Neural cell (in vitro differentiated cells): ENCODE measurements at regions not wholly inside any gene's neighbourhood (a gene's known extent, or its start where the extent isn't known, plus 50 kb on each side); places are given as distances from the start of the nearest gene placed in this dataset.

ENCODE experiments used
- H2AFZ ChIP-seq: fragments of 200-600, 300-800 bp; sonication (generic), shearing (Covaris generic); 2 replicates; pipeline ENCODE4 v1.6.0; 2014; ENCODE audit warnings: low read depth, mild to moderate bottlenecking, antibody characterized with exemption, low read length, moderate library complexity
- H3F3A ChIP-seq: fragments of 200-600 bp; shearing (Covaris generic); 2 replicates; pipeline ENCODE4 v1.6.1; 2016; ENCODE audit warnings: mild to moderate bottlenecking, moderate library complexity, mixed read lengths, antibody characterized with exemption, low read length; ENCODE audit not compliant: insufficient read depth, poor library complexity, severe bottlenecking
- H3K27ac ChIP-seq: fragments of 200-600, 300-800 bp; sonication (generic), shearing (Covaris generic); 2 replicates; pipeline ENCODE4 v1.5.1; 2014; ENCODE audit warnings: mild to moderate bottlenecking, low read length, moderate library complexity
- H3K27me3 ChIP-seq: fragments of 300-800, 200-600 bp; sonication (generic), shearing (Covaris generic); 2 replicates; pipeline ENCODE4 v1.6.0; 2014; ENCODE audit warnings: mild to moderate bottlenecking, low read depth, low read length, moderate library complexity; ENCODE audit not compliant: insufficient read depth
- H3K36me3 ChIP-seq: fragments of 300-800, 200-600 bp; sonication (generic), shearing (Covaris generic); 2 replicates; pipeline ENCODE4 v1.5.1; 2014; ENCODE audit warnings: mild to moderate bottlenecking, antibody characterized with exemption, low read length, moderate library complexity; ENCODE audit not compliant: insufficient read depth
- H3K4me2 ChIP-seq: fragments of 300-800, 200-600 bp; sonication (generic), shearing (Covaris generic); 2 replicates; pipeline ENCODE4 v1.6.0; 2014; ENCODE audit warnings: mild to moderate bottlenecking, low read length
- H3K4me3 ChIP-seq: fragments of 300-800, 200-600 bp; sonication (generic), shearing (Covaris generic); 2 replicates; pipeline ENCODE4 v1.5.1; 2014; ENCODE audit warnings: mild to moderate bottlenecking, low read length, moderate library complexity
- H3K79me2 ChIP-seq: fragments of 200-600 bp; shearing (Covaris generic); replicated peaks from 2 replicates; pipeline ENCODE4 v1.6.0; 2014; ENCODE audit warnings: mild to moderate bottlenecking, low read length, moderate library complexity; ENCODE audit not compliant: insufficient read depth
- H3K9ac ChIP-seq: fragments of 300-800, 200-600 bp; sonication (generic), shearing (Covaris generic); 2 replicates; pipeline ENCODE4 v1.6.1; 2016; ENCODE audit warnings: mild to moderate bottlenecking, low read length, mixed read lengths
- H3K9me2 ChIP-seq: fragments of 200-600 bp; shearing (Covaris generic); 2 replicates; pipeline ENCODE4 v1.6.1; 2016; ENCODE audit warnings: mild to moderate bottlenecking, low read length, mixed read lengths; ENCODE audit not compliant: insufficient read depth
- H3K9me3 ChIP-seq: fragments of 200-600, 300-800 bp; sonication (generic), shearing (Covaris generic); 2 replicates; pipeline ENCODE4 v1.6.1; 2016; ENCODE audit warnings: mild to moderate bottlenecking, mixed run types, low read length, moderate library complexity, mixed read lengths
- H4K20me1 ChIP-seq: fragments of 200-600 bp; shearing (Covaris generic); 2 replicates; pipeline ENCODE4 v1.6.1; 2016; ENCODE audit warnings: mild to moderate bottlenecking, mixed run types; ENCODE audit not compliant: insufficient read depth
- CTCF ChIP-seq: fragments of 450-650 bp; IDR thresholded peaks from 2 replicates; pipeline ENCODE4 v1.5.1; 2014; ENCODE audit warnings: antibody characterized with exemption, mild to moderate bottlenecking, moderate library complexity; ENCODE audit not compliant: poor library complexity, severe bottlenecking
- EP300 ChIP-seq: fragments of 450-650 bp; conservative IDR thresholded peaks from 2 replicates; pipeline ENCODE4 v1.6.1; 2014; ENCODE audit warnings: antibody characterized with exemption, mild to moderate bottlenecking, moderate library complexity; ENCODE audit not compliant: poor library complexity, severe bottlenecking
- EZH2 ChIP-seq: fragments of 200-600, 300-800 bp; shearing (Covaris generic), sonication (generic); IDR thresholded peaks from 2 replicates; pipeline ENCODE4 v1.6.1; 2014; ENCODE audit warnings: antibody characterized with exemption, low read length, borderline replicate concordance, mild to moderate bottlenecking; ENCODE audit not compliant: insufficient read depth, poor library complexity, severe bottlenecking
- MXI1 ChIP-seq: fragments of 450-650 bp; conservative IDR thresholded peaks from 2 replicates; pipeline ENCODE4 v1.6.1; 2014; ENCODE audit warnings: antibody characterized with exemption, mild to moderate bottlenecking; ENCODE audit not compliant: poor library complexity, severe bottlenecking
- POLR2AphosphoS5 ChIP-seq: IDR thresholded peaks from 2 replicates; pipeline ENCODE4 v1.6.1; 2012
- RAD21 ChIP-seq: fragments of 450-650 bp; conservative IDR thresholded peaks from 2 replicates; pipeline ENCODE4 v1.6.1; 2014; ENCODE audit warnings: antibody characterized with exemption, mild to moderate bottlenecking, moderate library complexity
- REST ChIP-seq: IDR thresholded peaks from 2 replicates; pipeline ENCODE4 v1.6.1; 2012; ENCODE audit warnings: borderline replicate concordance
- SMC3 ChIP-seq: fragments of 450-650 bp; conservative IDR thresholded peaks from 2 replicates; pipeline ENCODE4 v1.6.1; 2014; ENCODE audit warnings: antibody characterized with exemption, mild to moderate bottlenecking, moderate library complexity; ENCODE audit not compliant: poor library complexity
- TAF1 ChIP-seq: IDR thresholded peaks from 2 replicates; pipeline ENCODE4 v1.6.1; 2012; ENCODE audit warnings: low read depth

DNA sequence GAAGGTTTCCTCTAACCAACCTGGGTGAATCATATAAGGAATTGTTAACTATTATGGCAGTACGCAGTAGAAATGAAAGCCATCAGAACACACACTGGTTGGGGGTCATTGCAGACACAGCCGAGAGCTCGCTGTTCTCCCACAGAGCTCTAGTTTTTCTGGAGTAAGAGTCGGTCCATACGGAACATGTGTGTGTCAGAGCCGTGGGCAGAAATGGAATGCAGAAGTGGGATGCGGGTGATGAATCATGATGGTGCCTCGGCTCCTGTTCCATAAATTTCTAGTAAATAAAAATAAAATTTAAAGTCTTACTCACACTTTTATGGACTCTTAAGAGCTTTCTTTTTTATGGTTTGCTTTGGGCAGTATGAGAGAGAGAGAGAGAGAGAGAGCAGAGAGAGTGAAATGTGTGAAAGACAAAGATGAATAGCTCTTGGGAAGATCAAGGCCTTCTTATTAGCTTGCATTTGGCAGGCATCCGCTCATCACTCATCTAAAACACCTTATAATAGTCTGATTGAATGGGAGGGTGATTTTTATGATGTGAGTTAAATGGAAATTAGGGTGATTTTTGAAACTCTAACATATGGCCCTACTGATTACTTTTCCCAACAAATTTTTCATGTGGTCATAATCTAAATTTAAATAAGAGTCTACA, 98.8 kb upstream of the PFKP start:
- H2AFZ ChIP-seq: no peak overlapping the region
- no peak overlapping the region for H3K9ac ChIP-seq
- no peak overlapping the region for H3K4me2 ChIP-seq
- no peak for TF ChIP-seq EP300
- no peak for TF ChIP-seq POLR2AphosphoS5
- no peak for TF ChIP-seq RAD21
- TF ChIP-seq MXI1: no peak
- TF ChIP-seq EZH2: no peak
- no peak for TF ChIP-seq SMC3
- TF ChIP-seq CTCF: no peak
- TF ChIP-seq TAF1: no peak
- no peak for TF ChIP-seq REST
- no peaks in the 10 kb centered on the region for H3F3A ChIP-seq
- H3K36me3 ChIP-seq: no peaks in the 10 kb centered on the region
- no peaks in the 10 kb centered on the region for H3K9me2 ChIP-seq
- H3K79me2 ChIP-seq: no peaks in the 10 kb centered on the region
- H3K27ac ChIP-seq: no peak overlapping the region
- no peaks in the 10 kb centered on the region for H3K27me3 ChIP-seq
- no peak overlapping the region for H3K4me3 ChIP-seq
- H3K9me3 ChIP-seq: no peaks in the 10 kb centered on the region
- no peaks in the 10 kb centered on the region for H4K20me1 ChIP-seq

DNA sequence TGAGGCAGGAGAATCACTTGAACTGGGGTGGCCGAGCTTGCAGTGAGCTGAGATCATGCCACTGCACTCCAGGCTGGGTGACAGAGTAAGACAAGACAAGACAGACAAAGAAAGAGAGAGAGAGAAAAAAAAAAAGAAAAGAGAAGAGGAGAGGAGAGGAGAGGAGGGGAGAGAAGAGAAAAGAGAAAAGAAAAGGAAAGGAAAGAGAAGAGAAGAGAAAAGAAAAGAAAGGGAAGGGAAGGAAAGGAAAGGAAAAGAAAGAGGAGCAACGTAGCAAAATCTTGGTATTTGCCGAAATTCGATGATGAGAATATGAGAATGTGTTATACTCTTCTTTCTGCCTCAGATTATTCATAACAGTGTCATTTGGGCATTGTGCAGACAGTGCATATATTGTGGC, 101.2 kb upstream of the PFKP start:
- Histone ChIP-seq H3K9me3 (no peaks in the 10 kb centered on the region), H3K27me3 (no peaks in the 10 kb centered on the region), H3K36me3 (no peaks in the 10 kb centered on the region), H3K4me3 (no peak overlapping the region), H3K79me2 (no peaks in the 10 kb centered on the region), H3F3A (no peaks in the 10 kb centered on the region), H3K4me2 (no peak overlapping the region), H3K27ac (no peak overlapping the region), H3K9ac (no peak overlapping the region), H2AFZ (no peak overlapping the region), H3K9me2 (no peaks in the 10 kb centered on the region), H4K20me1 (no peaks in the 10 kb centered on the region)
- TF ChIP-seq REST (no peak), EZH2 (no peak), POLR2AphosphoS5 (no peak), EP300 (no peak), RAD21 (no peak), TAF1 (no peak)
